HCT116 (cell line): ENCODE measurements at regions not wholly inside any gene's neighbourhood (a gene's known extent, or its start where the extent isn't known, plus 50 kb on each side); places are given as distances from the start of the nearest gene placed in this dataset.

Experiments used
- ATAC-seq: fragments of 200-7000 bp; cut with Tn5 transposase; 2 replicates; pipeline ENCODE4 v1.9.1; 2020; ENCODE audit warnings: mild to moderate bottlenecking, moderate library complexity
- BruUV-seq: library from RNA; stranded (reverse); fragments of 400-500 nt; replicated peaks from 2 replicates; lab custom pipeline; 2021; lab: Mats Ljungman, UMichigan
- CTCF ChIA-PET: fragments of 300-600 bp; sonication (Branson Sonifier 250); formaldehyde crosslinking; loops from one replicate; lab custom pipeline; 2021; ENCODE audit warnings: antibody characterized with exemption; lab: Charles Lee
- POLR2A ChIA-PET: fragments of 300-600, 350-600 bp; sonication (Branson Sonifier 250); formaldehyde crosslinking; loops from one replicate; lab custom pipeline; 2021; ENCODE audit warnings: antibody characterized with exemption; lab: Charles Lee
- RAD21 ChIA-PET, 2 experiments: fragments of 300-600 bp; sonication (Branson Sonifier 250); formaldehyde crosslinking; loops; one replicate each; lab custom pipeline; 2023; ENCODE audit warnings: low total read pairs in 2 of 2; ENCODE audit not compliant: uncharacterized antibody in 2 of 2, unreplicated experiment in 2 of 2, low non-redundant PET in 1 of 2; lab: Charles Lee
- DNase-seq: peaks from one replicate; pipeline ENCODE4 v3.0.0-alpha.2; 2010; ENCODE audit warnings: low read depth, low spot score
- H2AFZ ChIP-seq: fragments of 200-600 bp; shearing (Covaris generic), sonication (generic); 2 replicates; pipeline ENCODE4 v1.6.1; 2017; ENCODE audit warnings: low read depth, mixed run types, mixed read lengths, antibody characterized with exemption, low read length; ENCODE audit not compliant: poor library complexity, severe bottlenecking
- H3K27ac ChIP-seq: 2 replicates; pipeline ENCODE4 v1.5.1; 2012; ENCODE audit warnings: low read depth, low read length
- H3K27me3 ChIP-seq: fragments of 200-600 bp; sonication (generic); 2 replicates; pipeline ENCODE4 v1.6.1; 2016; ENCODE audit warnings: mixed run types, low read length, mixed read lengths; ENCODE audit not compliant: insufficient read depth
- H3K36me3 ChIP-seq, 2 experiments: fragments of 200-500 bp in 1 of 2; fragments of 200-600 bp in 1 of 2; sonication (Bioruptor generic) in 1 of 2; sonication (generic) in 1 of 2; 2 replicates each; pipeline versions ENCODE4 v1.5.1 to v1.6.1; 2014 to 2016; ENCODE audit warnings: low read length in 2 of 2, inconsistent platforms in 1 of 2, mixed read lengths in 1 of 2, mixed run types in 1 of 2; ENCODE audit not compliant: insufficient read depth in 2 of 2, control insufficient read depth in 1 of 2
- H3K4me1 ChIP-seq, 2 experiments: fragments of 200-600 bp in 1 of 2; sonication (generic) in 1 of 2; 2 replicates each; pipeline versions ENCODE4 v1.5.1 to v1.6.1; 2012 to 2017; ENCODE audit warnings: low read length in 2 of 2, inconsistent platforms in 1 of 2, mild to moderate bottlenecking in 1 of 2, mixed read lengths in 1 of 2, mixed run types in 1 of 2, moderate library complexity in 1 of 2; ENCODE audit not compliant: insufficient read depth in 2 of 2, control insufficient read depth in 1 of 2
- H3K4me2 ChIP-seq: fragments of 200-600 bp; sonication (generic); 2 replicates; pipeline ENCODE4 v1.6.1; 2017; ENCODE audit warnings: mixed run types, low read length, mixed read lengths
- H3K4me3 ChIP-seq, 2 experiments: fragments of 200-600 bp in 1 of 2; sonication (generic) in 1 of 2; replicated peaks in 1 of 2; 2 replicates each; pipeline ENCODE4 v1.5.1; 2011 to 2016; ENCODE audit warnings: low read length in 2 of 2, control low read depth in 1 of 2, low read depth in 1 of 2, mild to moderate bottlenecking in 1 of 2, mixed read lengths in 1 of 2, mixed run types in 1 of 2
- H3K79me2 ChIP-seq: fragments of 200-600 bp; sonication (generic); 2 replicates; pipeline ENCODE4 v1.6.1; 2017; ENCODE audit warnings: mild to moderate bottlenecking, mixed run types, low read length, moderate library complexity, mixed read lengths; ENCODE audit not compliant: insufficient read depth
- H3K9ac ChIP-seq: fragments of 200-600 bp; sonication (generic); 2 replicates; pipeline ENCODE4 v1.6.1; 2016; ENCODE audit warnings: low read length, mixed read lengths
- H3K9me2 ChIP-seq: fragments of 200-600 bp; sonication (generic), shearing (Covaris generic); 2 replicates; pipeline ENCODE4 v1.6.1; 2017; ENCODE audit warnings: mixed run types, mild to moderate bottlenecking, moderate library complexity; ENCODE audit not compliant: insufficient read depth
- H3K9me3 ChIP-seq, 2 experiments: fragments of 200-500 bp in 1 of 2; fragments of 200-600 bp in 1 of 2; sonication (Bioruptor generic) in 1 of 2; sonication (generic) in 1 of 2; 2 replicates each; pipeline ENCODE4 v1.6.1; 2014 to 2017; ENCODE audit warnings: low read length in 2 of 2, mixed read lengths in 2 of 2, inconsistent platforms in 1 of 2, low read depth in 1 of 2, mild to moderate bottlenecking in 1 of 2, mixed run types in 1 of 2, moderate library complexity in 1 of 2; ENCODE audit not compliant: control insufficient read depth in 1 of 2, insufficient read depth in 1 of 2
- H4K20me1 ChIP-seq: fragments of 200-600 bp; sonication (generic), shearing (Covaris generic); 2 replicates; pipeline ENCODE4 v1.6.1; 2017; ENCODE audit warnings: mixed run types, mild to moderate bottlenecking, moderate library complexity; ENCODE audit not compliant: insufficient read depth
- ATF3 ChIP-seq: IDR thresholded peaks from 2 replicates; pipeline ENCODE4 v1.6.1; 2012
- CBX3 ChIP-seq: IDR thresholded peaks from 2 replicates; pipeline ENCODE4 v1.6.1; 2012; ENCODE audit warnings: low read depth
- CTCF ChIP-seq, 3 experiments: fragments of 200-600 bp in 1 of 3; sonication (generic) in 1 of 3; IDR thresholded peaks in 2 of 3; conservative IDR thresholded peaks in 1 of 3; 2 replicates each; pipeline ENCODE4 v1.5.1; 2012 to 2017; ENCODE audit warnings: low read depth in 2 of 3, low read length in 2 of 3, antibody characterized with exemption in 1 of 3, borderline replicate concordance in 1 of 3, control low read depth in 1 of 3, mild to moderate bottlenecking in 1 of 3, mixed read lengths in 1 of 3, mixed run types in 1 of 3, moderate library complexity in 1 of 3; ENCODE audit not compliant: insufficient read depth in 1 of 3
- EGR1 ChIP-seq: IDR thresholded peaks from 2 replicates; pipeline ENCODE4 v1.6.1; 2012; ENCODE audit warnings: low read depth
- EZH2 ChIP-seq: fragments of 200-600 bp; sonication (generic); IDR thresholded peaks from 2 replicates; pipeline ENCODE4 v1.6.1; 2017; ENCODE audit warnings: antibody characterized with exemption, mixed run types
- EZH2phosphoT487 ChIP-seq: fragments of 200-600 bp; IDR thresholded peaks from 2 replicates; pipeline ENCODE4 v1.6.1; 2018; ENCODE audit warnings: antibody characterized with exemption, borderline replicate concordance
- FOSL1 ChIP-seq: IDR thresholded peaks from 2 replicates; pipeline ENCODE4 v1.6.1; 2012; ENCODE audit warnings: low read depth
- JUND ChIP-seq: IDR thresholded peaks from 2 replicates; pipeline ENCODE4 v1.6.1; 2012
- MAX ChIP-seq: IDR thresholded peaks from 2 replicates; pipeline ENCODE4 v1.6.1; 2012
- POLR2A ChIP-seq: IDR thresholded peaks from 2 replicates; pipeline ENCODE4 v1.7.0; 2011; ENCODE audit warnings: borderline replicate concordance; ENCODE audit not compliant: insufficient read depth, insufficient read length; ENCODE audit errors: extremely low read depth
- POLR2AphosphoS5 ChIP-seq: IDR thresholded peaks from 2 replicates; pipeline ENCODE4 v1.6.1; 2011; ENCODE audit warnings: mild to moderate bottlenecking, low read depth, low read length, moderate library complexity
- RAD21 ChIP-seq: IDR thresholded peaks from 2 replicates; pipeline ENCODE4 v1.6.1; 2012; ENCODE audit warnings: low read depth, mild to moderate bottlenecking
- SIN3A ChIP-seq: IDR thresholded peaks from 2 replicates; pipeline ENCODE4 v1.6.1; 2012; ENCODE audit warnings: low read depth
- SP1 ChIP-seq: IDR thresholded peaks from 2 replicates; pipeline ENCODE4 v1.6.1; 2012; ENCODE audit warnings: low read depth
- SRF ChIP-seq: IDR thresholded peaks from 2 replicates; pipeline ENCODE4 v1.6.1; 2012; ENCODE audit warnings: low read depth
- TCF7L2 ChIP-seq: IDR thresholded peaks from 2 replicates; pipeline ENCODE4 v1.7.0; 2011; ENCODE audit warnings: borderline replicate concordance, inconsistent platforms; ENCODE audit not compliant: insufficient read depth, insufficient read length; ENCODE audit errors: extremely low read depth
- YY1 ChIP-seq: IDR thresholded peaks from 2 replicates; pipeline ENCODE4 v1.6.1; 2011; ENCODE audit warnings: low read length, low read depth, moderate library complexity, mild to moderate bottlenecking; ENCODE audit not compliant: insufficient replicate concordance; ENCODE audit errors: extremely low read depth
- ZBTB33 ChIP-seq: IDR thresholded peaks from 2 replicates; pipeline ENCODE4 v1.6.1; 2011; ENCODE audit warnings: mild to moderate bottlenecking, low read length, moderate library complexity; ENCODE audit not compliant: insufficient replicate concordance; ENCODE audit errors: extremely low read depth
- ZFX ChIP-seq: fragments of 450-650 bp; IDR thresholded peaks from 2 replicates; pipeline ENCODE4 v1.6.1; 2017
- intact Hi-C: fragments of 100-400 bp; cut with micrococcal nuclease; formaldehyde crosslinking; loops from 2 replicates; pipeline ENCODE4 v1.10.0; 2022

- TF ChIP-seq RAD21 (no peak), EZH2 (no peak), ZBTB33 (no peak), YY1 (no peak), ATF3 (no peak), ZFX (no peak), SP1 (no peak), SIN3A (no peak), JUND (no peak), CBX3 (no peak), MAX (no peak), TCF7L2 (no peak), FOSL1 (no peak)
Observed at GRCh38 chr19:28449803-28450202, 763.1 kb downstream of the UQCRFS1 start (continued).

- Histone ChIP-seq H3K36me3 (no peaks in the 10 kb centered on the region), H3K9me3 (peaks cover 0 to 19% of the 10 kb centered on the region in 2 experiments; a peak in 2 of 4 replicates), H3K9me2 (no peaks in the 10 kb centered on the region), H3K9ac (no peak overlapping the region), H3K4me2 (no peak overlapping the region), H3K4me1 (no peaks in the 10 kb centered on the region), H4K20me1 (no peaks in the 10 kb centered on the region), H3K27ac (no peak overlapping the region), H3K79me2 (no peaks in the 10 kb centered on the region), H3K4me3 (no peak overlapping the region), H2AFZ (no peak overlapping the region), H3K27me3 (no peaks in the 10 kb centered on the region)
- ATAC-seq (no peak), DNase-seq (no peak)
- intact Hi-C loops: no loop called here
- RAD21 ChIA-PET: no interaction called here
- CTCF ChIA-PET: no interaction called here
- POLR2A ChIA-PET: no interaction called here
- BruUV-seq: no TSS peak
- TF ChIP-seq ZBTB33 (no peak), SRF (no peak), EZH2phosphoT487 (no peak), POLR2AphosphoS5 (no peak), FOSL1 (no peak), EZH2 (no peak), CBX3 (no peak), SP1 (no peak), ATF3 (no peak), SIN3A (no peak), EGR1 (no peak), POLR2A (no peak), CTCF (IDR thresholded peaks at IDR 0.05 in 2 of 3, conservative IDR thresholded peaks at IDR 0.05 in 1 of 3; ENCODE audit: borderline replicate concordance in 1 of 3, insufficient read depth in 1 of 3, low read depth in 2 of 3, low read length in 2 of 3) (no peak), YY1 (no peak)
Observed at GRCh38 chr19:28446511-28446910, 766.4 kb downstream of the UQCRFS1 start.
